Liver (tissue), 7 donors: ENCODE measurements at regions not wholly inside any gene's neighbourhood (a gene's known extent, or its start where the extent isn't known, plus 50 kb on each side); places are given as distances from the start of the nearest gene placed in this dataset.

Source experiments
- DNase-seq: peaks from one replicate; pipeline ENCODE4 v3.0.0-alpha.2; 2017; ENCODE audit warnings: low spot score
- H3K27ac ChIP-seq, 2 donors: one replicate each; pipeline ENCODE4 v1.7.0; 2013; ENCODE audit warnings: inconsistent platforms in 2 of 2, low read length in 2 of 2, control low read depth in 1 of 2, low read depth in 1 of 2, mild to moderate bottlenecking in 1 of 2
- H3K27me3 ChIP-seq, 4 donors: one replicate each; pipeline versions ENCODE4 v1.6.1 to v1.7.0; 2013; ENCODE audit warnings: low read length in 3 of 4, inconsistent platforms in 1 of 4, mild to moderate bottlenecking in 1 of 4, moderate library complexity in 1 of 4; ENCODE audit not compliant: control insufficient read depth in 4 of 4, insufficient read depth in 4 of 4
- H3K36me3 ChIP-seq, 4 donors: one replicate each; pipeline versions ENCODE4 v1.6.1 to v1.7.0; 2013; ENCODE audit warnings: low read length in 3 of 4, mild to moderate bottlenecking in 3 of 4, low read depth in 1 of 4, moderate library complexity in 1 of 4; ENCODE audit not compliant: control insufficient read depth in 4 of 4, insufficient read depth in 3 of 4
- H3K4me1 ChIP-seq, 4 donors: one replicate each; pipeline versions ENCODE4 v1.6.1 to v1.7.0; 2013; ENCODE audit warnings: low read length in 3 of 4, mild to moderate bottlenecking in 3 of 4, moderate library complexity in 1 of 4; ENCODE audit not compliant: control insufficient read depth in 4 of 4, insufficient read depth in 4 of 4
- H3K4me3 ChIP-seq, 3 donors: one replicate each; pipeline versions ENCODE4 v1.6.1 to v1.7.0; 2013; ENCODE audit warnings: low read length in 3 of 3, control low read depth in 1 of 3, low read depth in 1 of 3, mild to moderate bottlenecking in 1 of 3
- H3K9ac ChIP-seq, 2 donors: one replicate each; pipeline ENCODE4 v1.7.0; 2013; ENCODE audit warnings: low read length in 2 of 2, mild to moderate bottlenecking in 2 of 2, moderate library complexity in 2 of 2, control low read depth in 1 of 2, low read depth in 1 of 2
- H3K9me3 ChIP-seq, 4 donors: one replicate each; pipeline versions ENCODE4 v1.6.1 to v1.7.0; 2013; ENCODE audit warnings: low read length in 3 of 4; ENCODE audit not compliant: control insufficient read depth in 4 of 4
- EGR1 ChIP-seq, 2 donors: IDR thresholded peaks; 2 replicates each; pipeline ENCODE4 v1.6.1; 2016 to 2018; ENCODE audit warnings: antibody characterized with exemption in 2 of 2, low read depth in 2 of 2
- FOXA1 ChIP-seq: IDR thresholded peaks from 2 replicates; pipeline ENCODE4 v1.6.1; 2016; ENCODE audit warnings: antibody characterized with exemption
- GABPA ChIP-seq, 2 donors: IDR thresholded peaks in 1 of 2; conservative IDR thresholded peaks in 1 of 2; 2 replicates each; pipeline ENCODE4 v1.6.1; 2016; ENCODE audit warnings: antibody characterized with exemption in 2 of 2, mild to moderate bottlenecking in 1 of 2, moderate library complexity in 1 of 2
- HNF4A ChIP-seq, 2 donors: conservative IDR thresholded peaks; 2 replicates each; pipeline ENCODE4 v1.6.1; 2016; ENCODE audit warnings: antibody characterized with exemption in 2 of 2, mild to moderate bottlenecking in 2 of 2
- HNF4G ChIP-seq: IDR thresholded peaks from 2 replicates; pipeline ENCODE4 v1.6.1; 2016; ENCODE audit warnings: antibody characterized with exemption
- NR2F2 ChIP-seq: IDR thresholded peaks from 2 replicates; pipeline ENCODE4 v1.6.1; 2016; ENCODE audit warnings: antibody characterized with exemption
- RXRA ChIP-seq, 2 donors: IDR thresholded peaks; 2 replicates each; pipeline ENCODE4 v1.6.1; 2017 to 2018; ENCODE audit warnings: antibody characterized with exemption in 2 of 2, mild to moderate bottlenecking in 1 of 2
- SP1 ChIP-seq: IDR thresholded peaks from 2 replicates; pipeline ENCODE4 v1.6.1; 2018; ENCODE audit warnings: antibody characterized with exemption, mild to moderate bottlenecking
- YY1 ChIP-seq: IDR thresholded peaks from 2 replicates; pipeline ENCODE4 v1.6.1; 2016; ENCODE audit warnings: antibody characterized with exemption, mild to moderate bottlenecking
- WGBS: extraction: QIAGEN DNeasy Blood & Tissue Kit; methylation state at CpG from one replicate; pipeline ENCODE4 v1.1.7; 2013; 5-methylcytosine and 5-hydroxymethylcytosine counted together
- TF ChIP-seq, protein P1 (sequence below): IDR thresholded peaks from 2 replicates; pipeline ENCODE4 v1.6.1; 2016; ENCODE audit warnings: antibody characterized with exemption
- TF ChIP-seq, protein P2 (sequence below): IDR thresholded peaks from 2 replicates; pipeline ENCODE4 v1.6.1; 2016; ENCODE audit warnings: antibody characterized with exemption
- TF ChIP-seq, protein P3 (sequence below): IDR thresholded peaks from 2 replicates; pipeline ENCODE4 v1.6.1; 2016; ENCODE audit warnings: antibody characterized with exemption
- TF ChIP-seq, protein P4 (sequence below): IDR thresholded peaks from 2 replicates; pipeline ENCODE4 v1.6.1; 2016; ENCODE audit warnings: antibody characterized with exemption, mild to moderate bottlenecking
- donor health status: healthy.
- donor health status: healthy.
- donor health status: healthy.
- donor health status: healthy.

DNA sequence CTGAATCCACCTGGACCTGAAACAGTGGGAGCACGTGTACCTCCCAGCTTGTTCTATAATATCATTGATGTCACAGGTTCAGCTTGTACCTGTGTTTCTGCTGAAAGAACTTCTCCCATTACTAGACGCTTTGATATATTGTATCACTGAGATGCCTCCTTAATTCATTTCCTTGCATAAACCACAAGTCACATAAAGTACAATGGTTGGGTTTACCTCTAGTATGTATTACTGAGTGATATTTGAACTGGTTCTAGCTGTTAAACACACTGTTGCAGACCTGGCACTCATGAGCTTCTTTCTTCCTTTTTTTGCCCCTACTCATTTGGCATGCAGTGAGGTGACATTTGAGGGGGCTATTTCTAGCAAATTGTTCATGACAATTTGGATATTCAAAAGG, 106.6 kb upstream of the KLF14 start:
- Histone ChIP-seq H3K27ac (no peak overlapping the region), H3K4me1 (no peaks in the 10 kb centered on the region), H3K36me3 (no peaks in the 10 kb centered on the region), H3K4me3 (no peak overlapping the region), H3K9ac (no peak overlapping the region), H3K9me3 (no peaks in the 10 kb centered on the region), H3K27me3 (no peaks in the 10 kb centered on the region)
- DNase-seq, result no peak
- no peak for TF ChIP-seq YY1
- TF ChIP-seq HNF4G, result no peak
- TF ChIP-seq, protein P1, sequence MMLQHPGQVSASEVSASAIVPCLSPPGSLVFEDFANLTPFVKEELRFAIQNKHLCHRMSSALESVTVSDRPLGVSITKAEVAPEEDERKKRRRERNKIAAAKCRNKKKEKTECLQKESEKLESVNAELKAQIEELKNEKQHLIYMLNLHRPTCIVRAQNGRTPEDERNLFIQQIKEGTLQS, result no peak
- TF ChIP-seq GABPA (IDR thresholded peaks at IDR 0.05 in 1 of 2, conservative IDR thresholded peaks at IDR 0.05 in 1 of 2), result no peak
- 89% methylated on average over 2 of the region's 2 CpGs for WGBS

DNA sequence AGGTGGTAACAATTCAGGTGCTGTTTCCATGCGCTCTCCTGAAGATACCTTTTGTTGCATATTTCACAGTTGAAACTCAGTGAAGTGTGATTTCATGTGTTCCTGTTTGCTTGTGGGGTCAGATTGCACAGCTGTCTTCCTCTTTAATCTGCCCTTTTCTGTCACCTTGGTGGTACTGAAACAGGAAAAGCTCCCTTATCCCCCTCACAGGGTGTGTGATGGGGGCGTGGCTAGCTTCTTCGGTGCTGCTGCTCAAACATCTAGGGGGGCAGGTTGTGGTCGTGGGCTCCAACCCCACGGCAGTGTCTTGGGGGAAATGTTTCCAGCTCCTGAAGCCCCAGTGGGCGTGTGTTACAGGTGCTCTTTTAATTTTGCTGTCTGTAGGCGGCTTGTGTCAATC, 107.4 kb upstream of the KLF14 start:
- no peak for DNase-seq
- no peak overlapping the region for H3K27ac ChIP-seq
- 72% methylated on average over 7 of the region's 7 CpGs for WGBS
- TF ChIP-seq FOXA1 (no peak), HNF4G (no peak), NR2F2 (no peak), SP1 (no peak), EGR1 (IDR thresholded peaks at IDR 0.05; ENCODE audit: low read depth in 2 of 2) (no peak), YY1 (no peak), RXRA (IDR thresholded peaks at IDR 0.05) (no peak), GABPA (IDR thresholded peaks at IDR 0.05 in 1 of 2, conservative IDR thresholded peaks at IDR 0.05 in 1 of 2) (no peak), HNF4A (conservative IDR thresholded peaks at IDR 0.05) (no peak)
- TF ChIP-seq, protein P2, sequence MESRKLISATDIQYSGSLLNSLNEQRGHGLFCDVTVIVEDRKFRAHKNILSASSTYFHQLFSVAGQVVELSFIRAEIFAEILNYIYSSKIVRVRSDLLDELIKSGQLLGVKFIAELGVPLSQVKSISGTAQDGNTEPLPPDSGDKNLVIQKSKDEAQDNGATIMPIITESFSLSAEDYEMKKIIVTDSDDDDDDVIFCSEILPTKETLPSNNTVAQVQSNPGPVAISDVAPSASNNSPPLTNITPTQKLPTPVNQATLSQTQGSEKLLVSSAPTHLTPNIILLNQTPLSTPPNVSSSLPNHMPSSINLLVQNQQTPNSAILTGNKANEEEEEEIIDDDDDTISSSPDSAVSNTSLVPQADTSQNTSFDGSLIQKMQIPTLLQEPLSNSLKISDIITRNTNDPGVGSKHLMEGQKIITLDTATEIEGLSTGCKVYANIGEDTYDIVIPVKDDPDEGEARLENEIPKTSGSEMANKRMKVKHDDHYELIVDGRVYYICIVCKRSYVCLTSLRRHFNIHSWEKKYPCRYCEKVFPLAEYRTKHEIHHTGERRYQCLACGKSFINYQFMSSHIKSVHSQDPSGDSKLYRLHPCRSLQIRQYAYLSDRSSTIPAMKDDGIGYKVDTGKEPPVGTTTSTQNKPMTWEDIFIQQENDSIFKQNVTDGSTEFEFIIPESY, result no peak
- TF ChIP-seq, protein P1, result no peak
- TF ChIP-seq, protein P3, sequence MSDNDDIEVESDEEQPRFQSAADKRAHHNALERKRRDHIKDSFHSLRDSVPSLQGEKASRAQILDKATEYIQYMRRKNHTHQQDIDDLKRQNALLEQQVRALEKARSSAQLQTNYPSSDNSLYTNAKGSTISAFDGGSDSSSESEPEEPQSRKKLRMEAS, result no peak
- TF ChIP-seq, protein P4, sequence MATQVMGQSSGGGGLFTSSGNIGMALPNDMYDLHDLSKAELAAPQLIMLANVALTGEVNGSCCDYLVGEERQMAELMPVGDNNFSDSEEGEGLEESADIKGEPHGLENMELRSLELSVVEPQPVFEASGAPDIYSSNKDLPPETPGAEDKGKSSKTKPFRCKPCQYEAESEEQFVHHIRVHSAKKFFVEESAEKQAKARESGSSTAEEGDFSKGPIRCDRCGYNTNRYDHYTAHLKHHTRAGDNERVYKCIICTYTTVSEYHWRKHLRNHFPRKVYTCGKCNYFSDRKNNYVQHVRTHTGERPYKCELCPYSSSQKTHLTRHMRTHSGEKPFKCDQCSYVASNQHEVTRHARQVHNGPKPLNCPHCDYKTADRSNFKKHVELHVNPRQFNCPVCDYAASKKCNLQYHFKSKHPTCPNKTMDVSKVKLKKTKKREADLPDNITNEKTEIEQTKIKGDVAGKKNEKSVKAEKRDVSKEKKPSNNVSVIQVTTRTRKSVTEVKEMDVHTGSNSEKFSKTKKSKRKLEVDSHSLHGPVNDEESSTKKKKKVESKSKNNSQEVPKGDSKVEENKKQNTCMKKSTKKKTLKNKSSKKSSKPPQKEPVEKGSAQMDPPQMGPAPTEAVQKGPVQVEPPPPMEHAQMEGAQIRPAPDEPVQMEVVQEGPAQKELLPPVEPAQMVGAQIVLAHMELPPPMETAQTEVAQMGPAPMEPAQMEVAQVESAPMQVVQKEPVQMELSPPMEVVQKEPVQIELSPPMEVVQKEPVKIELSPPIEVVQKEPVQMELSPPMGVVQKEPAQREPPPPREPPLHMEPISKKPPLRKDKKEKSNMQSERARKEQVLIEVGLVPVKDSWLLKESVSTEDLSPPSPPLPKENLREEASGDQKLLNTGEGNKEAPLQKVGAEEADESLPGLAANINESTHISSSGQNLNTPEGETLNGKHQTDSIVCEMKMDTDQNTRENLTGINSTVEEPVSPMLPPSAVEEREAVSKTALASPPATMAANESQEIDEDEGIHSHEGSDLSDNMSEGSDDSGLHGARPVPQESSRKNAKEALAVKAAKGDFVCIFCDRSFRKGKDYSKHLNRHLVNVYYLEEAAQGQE, result no peak
- no peak overlapping the region for H3K4me3 ChIP-seq
- no peaks in the 10 kb centered on the region for H3K36me3 ChIP-seq
- no peaks in the 10 kb centered on the region for H3K27me3 ChIP-seq
- H3K9ac ChIP-seq, result no peak overlapping the region
- no peaks in the 10 kb centered on the region for H3K9me3 ChIP-seq
- H3K4me1 ChIP-seq, result no peaks in the 10 kb centered on the region
